ENCODE measurements at regions not wholly inside any gene's neighbourhood (a gene's known extent, or its start where the extent isn't known, plus 50 kb on each side); places are given as distances from the start of the nearest gene placed in this dataset.

GRCh38 chr2:33788044-33788443, 188.9 kb upstream of the FAM98A start:
- DNase-seq (ENCODE audit: low read depth in 2 of 2), result no peak

- no peak for DNase-seq (ENCODE audit: low read depth in 2 of 2)
Observed at GRCh38 chr2:33786881-33787280, 187.8 kb upstream of the FAM98A start.

- DNase-seq (ENCODE audit: low read depth in 2 of 2), result no peak
Observed at GRCh38 chr2:33785201-33786106, 186.4 kb upstream of the FAM98A start.

GRCh38 chr2:33784488-33784887, 185.4 kb upstream of the FAM98A start:
- no peak for DNase-seq (ENCODE audit: low read depth in 2 of 2)

- no peak for DNase-seq (ENCODE audit: low read depth in 2 of 2)
Observed at GRCh38 chr2:33782395-33783230, 183.5 kb upstream of the FAM98A start.

- DNase-seq (ENCODE audit: low read depth in 2 of 2), result no peak
Observed at GRCh38 chr2:33777786-33778185, 178.7 kb upstream of the FAM98A start.

- no peak for DNase-seq (ENCODE audit: low read depth in 2 of 2)
Observed at GRCh38 chr2:33775306-33775705, 176.2 kb upstream of the FAM98A start.

- no peak for DNase-seq (ENCODE audit: low read depth in 2 of 2)
Observed at GRCh38 chr2:33770023-33770422, 170.9 kb upstream of the FAM98A start.

GRCh38 chr2:33766175-33766574, 167.1 kb upstream of the FAM98A start:
- DNase-seq (ENCODE audit: low read depth in 2 of 2), result no peak

GRCh38 chr2:33765122-33765521, 166.0 kb upstream of the FAM98A start:
- DNase-seq (ENCODE audit: low read depth in 2 of 2), result no peak

GRCh38 chr2:33764551-33764950, 165.5 kb upstream of the FAM98A start:
- no peak for DNase-seq (ENCODE audit: low read depth in 2 of 2)

- no peak for DNase-seq (ENCODE audit: low read depth in 2 of 2)
Observed at GRCh38 chr2:33763671-33764310, 164.7 kb upstream of the FAM98A start.

- DNase-seq (ENCODE audit: low read depth in 2 of 2), result no peak
Observed at GRCh38 chr2:33762636-33763035, 163.5 kb upstream of the FAM98A start.

GRCh38 chr2:33746208-33746800, 147.2 kb upstream of the FAM98A start:
- no peak for DNase-seq (ENCODE audit: low read depth in 2 of 2)

GRCh38 chr2:33735096-33735495, 136.0 kb upstream of the FAM98A start:
- no peak for DNase-seq (ENCODE audit: low read depth in 2 of 2)

GRCh38 chr2:33730804-33731203, 131.7 kb upstream of the FAM98A start:
- DNase-seq (ENCODE audit: low read depth in 2 of 2), result no peak

- DNase-seq (ENCODE audit: low read depth in 2 of 2), result no peak
Observed at GRCh38 chr2:33730193-33730592, 131.1 kb upstream of the FAM98A start.

- DNase-seq (ENCODE audit: low read depth in 2 of 2), result no peak
Observed at GRCh38 chr2:33729353-33729752, 130.3 kb upstream of the FAM98A start.

- no peak for DNase-seq (ENCODE audit: low read depth in 2 of 2)
Observed at GRCh38 chr2:33728106-33728505, 129.0 kb upstream of the FAM98A start.

- DNase-seq (ENCODE audit: low read depth in 2 of 2), result no peak
Observed at GRCh38 chr2:33727361-33728032, 128.4 kb upstream of the FAM98A start.

GRCh38 chr2:33726415-33726814, 127.3 kb upstream of the FAM98A start:
- no peak for DNase-seq (ENCODE audit: low read depth in 2 of 2)

All from stimulated activated CD4-positive, alpha-beta T cell treated with anti-CD3 and anti-CD28 coated beads, Interleukin-4, amount 100 ng/mL, for 48 hours (primary cell).